PC-3 (cell line): ENCODE measurements at regions not wholly inside any gene's neighbourhood (a gene's known extent, or its start where the extent isn't known, plus 50 kb on each side); places are given as distances from the start of the nearest gene placed in this dataset.
A peak's percentile ranks its signal among the peaks of the same experiment; 100 is the strongest.

Experiments used
- ATAC-seq: fragments of 200-7000 bp; cut with Tn5 transposase; 2 replicates; pipeline ENCODE4 v1.9.1; 2020; ENCODE audit warnings: mild to moderate bottlenecking, moderate library complexity
- BruUV-seq: library from RNA; stranded (reverse); fragments of 400-500 nt; replicated peaks from 2 replicates; lab custom pipeline; 2021; lab: Mats Ljungman, UMichigan
- CTCF ChIA-PET: fragments of 300-600 bp; sonication (Branson Sonifier 250); formaldehyde crosslinking; loops from one replicate; lab custom pipeline; 2022; ENCODE audit warnings: antibody characterized with exemption; lab: Charles Lee
- POLR2A ChIA-PET: fragments of 300-600 bp; sonication (Branson Sonifier 250); formaldehyde crosslinking; loops from one replicate; lab custom pipeline; 2022; ENCODE audit warnings: antibody characterized with exemption; ENCODE audit not compliant: unreplicated experiment; lab: Charles Lee
- DNase-seq: peaks from one replicate; pipeline ENCODE4 v3.0.0-alpha.2; 2015
- H2AFZ ChIP-seq: fragments of 300-600 bp; sonication (generic); 2 replicates; pipeline ENCODE4 v1.6.0; 2016; ENCODE audit warnings: antibody characterized with exemption, low read length
- H3F3A ChIP-seq: fragments of 300-600 bp; sonication (generic); one replicate; pipeline ENCODE4 v1.6.0; 2017; ENCODE audit warnings: antibody characterized with exemption, low read length, control low read depth, mild to moderate bottlenecking; ENCODE audit not compliant: unreplicated experiment
- H3K27ac ChIP-seq: fragments of 300-600 bp; sonication (generic); 2 replicates; pipeline ENCODE4 v1.5.1; 2016; ENCODE audit warnings: mild to moderate bottlenecking, low read length
- H3K27me3 ChIP-seq: fragments of 300-600 bp; sonication (generic); 2 replicates; pipeline ENCODE4 v1.6.1; 2016; ENCODE audit warnings: low read length, mixed read lengths
- H3K36me3 ChIP-seq: fragments of 300-600 bp; sonication (generic); 2 replicates; pipeline ENCODE4 v1.6.1; 2016; ENCODE audit warnings: low read depth, mixed run types, low read length, mixed read lengths
- H3K4me1 ChIP-seq: fragments of 300-600 bp; sonication (generic); 2 replicates; pipeline ENCODE4 v1.5.1; 2016; ENCODE audit warnings: low read length; ENCODE audit not compliant: insufficient read depth
- H3K4me2 ChIP-seq: fragments of 300-600 bp; sonication (generic); 2 replicates; pipeline ENCODE4 v1.6.0; 2016; ENCODE audit warnings: low read length
- H3K4me3 ChIP-seq: fragments of 300-600 bp; sonication (generic); 2 replicates; pipeline ENCODE4 v1.5.1; 2016; ENCODE audit warnings: mild to moderate bottlenecking, low read length, mixed read lengths
- H3K79me2 ChIP-seq: fragments of 300-600 bp; sonication (generic); 2 replicates; pipeline ENCODE4 v1.6.1; 2017; ENCODE audit warnings: low read length, mixed read lengths
- H3K9ac ChIP-seq: fragments of 300-600 bp; sonication (generic); 2 replicates; pipeline ENCODE4 v1.6.0; 2016; ENCODE audit warnings: mild to moderate bottlenecking, low read length
- H3K9me2 ChIP-seq: fragments of 300-600 bp; sonication (generic); replicated peaks from 2 replicates; pipeline ENCODE4 v1.6.1; 2016; ENCODE audit warnings: mixed run types, low read length, mixed read lengths
- H3K9me3 ChIP-seq: fragments of 300-600 bp; sonication (generic); 2 replicates; pipeline ENCODE4 v1.6.1; 2016; ENCODE audit warnings: low read length, mixed read lengths
- H4K20me1 ChIP-seq: fragments of 300-600 bp; sonication (generic); 2 replicates; pipeline ENCODE4 v1.6.1; 2016; ENCODE audit warnings: low read length, mixed read lengths
- CTCF ChIP-seq: fragments of 300-600 bp; sonication (generic); conservative IDR thresholded peaks from 2 replicates; pipeline ENCODE4 v1.5.1; 2017; ENCODE audit warnings: antibody characterized with exemption, low read depth, mild to moderate bottlenecking, low read length
- EZH2 ChIP-seq: fragments of 300-600 bp; sonication (generic); IDR thresholded peaks from one replicate; pipeline ENCODE4 v1.6.1; 2017; ENCODE audit warnings: antibody characterized with exemption, mild to moderate bottlenecking, low read length; ENCODE audit not compliant: unreplicated experiment
- EZH2phosphoT487 ChIP-seq: fragments of 300-600 bp; sonication (generic); IDR thresholded peaks from 2 replicates; pipeline ENCODE4 v1.6.1; 2018; ENCODE audit warnings: mild to moderate bottlenecking, antibody characterized with exemption, low read length, borderline replicate concordance
- intact Hi-C: fragments of 100-400 bp; cut with micrococcal nuclease; formaldehyde crosslinking; loops from 2 replicates; pipeline ENCODE4 v1.9.0; 2023

- DNase-seq (no peak), ATAC-seq (no peak)
- Histone ChIP-seq H3K79me2 (no peaks in the 10 kb centered on the region), H3K27me3 (no peaks in the 10 kb centered on the region), H3K9me3 (no peaks in the 10 kb centered on the region), H3K4me3 (no peak overlapping the region), H3K27ac (no peak overlapping the region), H3K4me1 (0 out of 2 replicates have a peak, but pooled peaks cover 3% of the 10 kb centered on the region), H2AFZ (no peak overlapping the region), H3K9me2 (no peaks in the 10 kb centered on the region), H4K20me1 (no peaks in the 10 kb centered on the region), H3F3A (no peaks in the 10 kb centered on the region), H3K36me3 (no peaks in the 10 kb centered on the region), H3K9ac (no peak overlapping the region), H3K4me2 (no peak overlapping the region)
- ChIA-PET POLR2A (no interaction called here), CTCF (no interaction called here)
- intact Hi-C loops = no loop called here
- BruUV-seq = no TSS peak
- TF ChIP-seq EZH2phosphoT487 (no peak), CTCF (no peak), EZH2 (no peak)
Observed at GRCh38 chr2:30316408-30316807, 85.1 kb downstream of the LBH start.

GRCh38 chr2:30318987-30319782 is 87.9 kb downstream of the LBH start:
- intact Hi-C loops = no loop called here
- H3K27me3 ChIP-seq = 0 out of 2 replicates have a peak, but pooled peaks cover 7% of the 10 kb centered on the region
- ATAC-seq (no peak), DNase-seq (no peak)
- H3F3A ChIP-seq = no peaks in the 10 kb centered on the region
- H3K79me2 ChIP-seq = no peaks in the 10 kb centered on the region
- H3K27ac ChIP-seq = no peak overlapping the region
- no peak overlapping the region for H3K9ac ChIP-seq
- H4K20me1 ChIP-seq = no peaks in the 10 kb centered on the region
- 0 out of 2 replicates have a peak, but pooled peaks cover 3% of the 10 kb centered on the region for H3K4me1 ChIP-seq
- POLR2A ChIA-PET = no interaction called here
- no peaks in the 10 kb centered on the region for H3K9me3 ChIP-seq
- no peaks in the 10 kb centered on the region for H3K9me2 ChIP-seq
- BruUV-seq = no TSS peak
- CTCF ChIA-PET = no interaction called here
- no peaks in the 10 kb centered on the region for H3K36me3 ChIP-seq
- no peak overlapping the region for H3K4me2 ChIP-seq
- TF ChIP-seq CTCF = no peak
- TF ChIP-seq EZH2phosphoT487 = no peak
- no peak for TF ChIP-seq EZH2
- H3K4me3 ChIP-seq = no peak overlapping the region
- no peak overlapping the region for H2AFZ ChIP-seq

GRCh38 chr2:30321466-30321865 is 90.1 kb downstream of the LBH start:
- Histone ChIP-seq H3K36me3 (no peaks in the 10 kb centered on the region), H2AFZ (no peak overlapping the region), H3K27me3 (0 out of 2 replicates have a peak, but pooled peaks cover 7% of the 10 kb centered on the region), H3K9me2 (no peaks in the 10 kb centered on the region), H3K27ac (no peak overlapping the region), H3F3A (no peaks in the 10 kb centered on the region), H3K9ac (no peak overlapping the region), H3K4me1 (no peaks in the 10 kb centered on the region), H3K4me2 (no peak overlapping the region), H3K79me2 (no peaks in the 10 kb centered on the region), H3K4me3 (no peak overlapping the region), H4K20me1 (no peaks in the 10 kb centered on the region), H3K9me3 (no peaks in the 10 kb centered on the region)
- DNase-seq = peak; percentile 27
- no peak for ATAC-seq
- ChIA-PET CTCF (no interaction called here), POLR2A (no interaction called here)
- BruUV-seq = no TSS peak
- intact Hi-C loops = no loop called here
- TF ChIP-seq CTCF (no peak), EZH2phosphoT487 (no peak), EZH2 (no peak)
